Neural cell (in vitro differentiated cells): ENCODE measurements at regions not wholly inside any gene's neighbourhood (a gene's known extent, or its start where the extent isn't known, plus 50 kb on each side); places are given as distances from the start of the nearest gene placed in this dataset.

Experiments
- CTCF ChIP-seq: fragments of 450-650 bp; IDR thresholded peaks from 2 replicates; pipeline ENCODE4 v1.5.1; 2014; ENCODE audit warnings: antibody characterized with exemption, mild to moderate bottlenecking, moderate library complexity; ENCODE audit not compliant: poor library complexity, severe bottlenecking
- EP300 ChIP-seq: fragments of 450-650 bp; conservative IDR thresholded peaks from 2 replicates; pipeline ENCODE4 v1.6.1; 2014; ENCODE audit warnings: antibody characterized with exemption, mild to moderate bottlenecking, moderate library complexity; ENCODE audit not compliant: poor library complexity, severe bottlenecking
- MXI1 ChIP-seq: fragments of 450-650 bp; conservative IDR thresholded peaks from 2 replicates; pipeline ENCODE4 v1.6.1; 2014; ENCODE audit warnings: antibody characterized with exemption, mild to moderate bottlenecking; ENCODE audit not compliant: poor library complexity, severe bottlenecking
- POLR2AphosphoS5 ChIP-seq: IDR thresholded peaks from 2 replicates; pipeline ENCODE4 v1.6.1; 2012
- REST ChIP-seq: IDR thresholded peaks from 2 replicates; pipeline ENCODE4 v1.6.1; 2012; ENCODE audit warnings: borderline replicate concordance

GRCh38 chr10:2121315-2121714 lies 384.0 kb upstream of the ADARB2 start:
- no peak for TF ChIP-seq CTCF
- TF ChIP-seq EP300 = no peak
- TF ChIP-seq POLR2AphosphoS5 = no peak
- TF ChIP-seq REST = no peak
- no peak for TF ChIP-seq MXI1
